ENCODE measurements at regions not wholly inside any gene's neighbourhood (a gene's known extent, or its start where the extent isn't known, plus 50 kb on each side); places are given as distances from the start of the nearest gene placed in this dataset.
A peak's percentile ranks its signal among the peaks of the same experiment; 100 is the strongest.

- H3K4me1 ChIP-seq (ENCODE audit: insufficient read depth), result no peaks in the 10 kb centered on the region
- Mint-ChIP-seq H3K27ac (peak overlapping the region; percentile 66), H3K4me1 (no peaks in the 10 kb centered on the region), H3K36me3 (ENCODE audit: low read depth) (no peaks in the 10 kb centered on the region), H3K9me3 (no peaks in the 10 kb centered on the region), H3K27me3 (ENCODE audit: insufficient read depth, low read depth, poor library complexity) (no peaks in the 10 kb centered on the region), H3K4me3 (no peak overlapping the region)
- H3K4me2 ChIP-seq, result no peak overlapping the region
- no peaks in the 10 kb centered on the region for H3F3A ChIP-seq (replicated peaks; ENCODE audit: low read depth)
- no peaks in the 10 kb centered on the region for H3K36me3 ChIP-seq (ENCODE audit: insufficient read depth)
- no peak overlapping the region for H3K4me3 ChIP-seq
- H3K27ac ChIP-seq (ENCODE audit: low read depth), result no peak overlapping the region
- H3K9me2 ChIP-seq (ENCODE audit: insufficient read depth), result no peaks in the 10 kb centered on the region
- no peaks in the 10 kb centered on the region for H3K79me2 ChIP-seq (replicated peaks; ENCODE audit: insufficient read depth)
- DNase-seq (ENCODE audit: low spot score) (no peak), ATAC-seq (no peak)
- no peaks in the 10 kb centered on the region for H3K27me3 ChIP-seq (ENCODE audit: insufficient read depth)
- H2AFZ ChIP-seq, result peak overlapping the region; percentile 74; the same call in 1 of the 2 replicates
- no peak for TF ChIP-seq CREB1 (CRISPR knock-in tag; IDR thresholded peaks at IDR 0.05; ENCODE audit: low read depth)
- TF ChIP-seq POLR2AphosphoS5 (IDR thresholded peaks at IDR 0.05; ENCODE audit: low read depth), result no peak
- TF ChIP-seq ZNF462 (CRISPR knock-in tag; IDR thresholded peaks at IDR 0.05), result no peak
- TF ChIP-seq JUNB (IDR thresholded peaks at IDR 0.05; ENCODE audit: unreplicated experiment), result no peak
- TF ChIP-seq ZNF331 (CRISPR knock-in tag; IDR thresholded peaks at IDR 0.05; ENCODE audit: low read depth), result no peak
- TF ChIP-seq EZH2phosphoT487 (IDR thresholded peaks at IDR 0.05; ENCODE audit: unreplicated experiment), result no peak
- TF ChIP-seq CTCF (conservative IDR thresholded peaks at IDR 0.05; ENCODE audit: low read depth in 2 of 2), result no peak
- TF ChIP-seq ETS1 (IDR thresholded peaks at IDR 0.05), result no peak
- TF ChIP-seq STAT1 (IDR thresholded peaks at IDR 0.05; ENCODE audit: unreplicated experiment), result no peak
- H4K20me1 ChIP-seq (replicated peaks; ENCODE audit: insufficient read depth), result no peaks in the 10 kb centered on the region
These were observed 103.1 kb upstream of the PCDH7 start for GRCh38 chr4:30616942-30617646.
